AG10803 (cell line): ENCODE measurements at regions not wholly inside any gene's neighbourhood (a gene's known extent, or its start where the extent isn't known, plus 50 kb on each side); places are given as distances from the start of the nearest gene placed in this dataset.

Experiments used
- DNase-seq: peaks from one replicate; pipeline ENCODE4 v3.0.0; 2010; ENCODE audit warnings: low read depth
- H3K4me3 ChIP-seq: 2 replicates; pipeline ENCODE4 v1.5.1; 2011; ENCODE audit warnings: mild to moderate bottlenecking, low read length, control low read depth
- TF ChIP-seq, protein P1 (sequence below): conservative IDR thresholded peaks from 2 replicates; pipeline ENCODE4 v1.5.1; 2011; ENCODE audit warnings: mild to moderate bottlenecking, low read length, control low read depth, inconsistent platforms

DNA sequence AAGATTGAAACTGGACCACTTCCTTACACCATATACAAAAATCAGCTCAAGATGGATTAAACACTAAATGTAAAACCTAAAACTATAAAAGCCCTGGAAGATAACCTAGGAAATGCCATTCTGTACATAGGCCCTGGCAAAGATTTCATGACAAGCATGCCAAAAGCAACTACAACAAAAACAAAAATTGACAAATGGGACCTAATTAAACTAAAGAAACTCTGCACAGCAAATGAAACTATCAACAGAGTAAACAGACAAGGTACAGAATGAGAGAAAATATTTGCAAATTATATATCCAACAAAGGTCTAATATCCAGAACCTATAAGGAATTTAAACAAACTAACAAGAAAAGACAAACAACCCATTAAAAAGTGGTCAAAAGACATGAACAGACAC lies 173.1 kb upstream of the CCDC54 start:
- no peak for DNase-seq
- H3K4me3 ChIP-seq: no peak overlapping the region
- TF ChIP-seq, protein P1, sequence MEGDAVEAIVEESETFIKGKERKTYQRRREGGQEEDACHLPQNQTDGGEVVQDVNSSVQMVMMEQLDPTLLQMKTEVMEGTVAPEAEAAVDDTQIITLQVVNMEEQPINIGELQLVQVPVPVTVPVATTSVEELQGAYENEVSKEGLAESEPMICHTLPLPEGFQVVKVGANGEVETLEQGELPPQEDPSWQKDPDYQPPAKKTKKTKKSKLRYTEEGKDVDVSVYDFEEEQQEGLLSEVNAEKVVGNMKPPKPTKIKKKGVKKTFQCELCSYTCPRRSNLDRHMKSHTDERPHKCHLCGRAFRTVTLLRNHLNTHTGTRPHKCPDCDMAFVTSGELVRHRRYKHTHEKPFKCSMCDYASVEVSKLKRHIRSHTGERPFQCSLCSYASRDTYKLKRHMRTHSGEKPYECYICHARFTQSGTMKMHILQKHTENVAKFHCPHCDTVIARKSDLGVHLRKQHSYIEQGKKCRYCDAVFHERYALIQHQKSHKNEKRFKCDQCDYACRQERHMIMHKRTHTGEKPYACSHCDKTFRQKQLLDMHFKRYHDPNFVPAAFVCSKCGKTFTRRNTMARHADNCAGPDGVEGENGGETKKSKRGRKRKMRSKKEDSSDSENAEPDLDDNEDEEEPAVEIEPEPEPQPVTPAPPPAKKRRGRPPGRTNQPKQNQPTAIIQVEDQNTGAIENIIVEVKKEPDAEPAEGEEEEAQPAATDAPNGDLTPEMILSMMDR: no peak

DNA sequence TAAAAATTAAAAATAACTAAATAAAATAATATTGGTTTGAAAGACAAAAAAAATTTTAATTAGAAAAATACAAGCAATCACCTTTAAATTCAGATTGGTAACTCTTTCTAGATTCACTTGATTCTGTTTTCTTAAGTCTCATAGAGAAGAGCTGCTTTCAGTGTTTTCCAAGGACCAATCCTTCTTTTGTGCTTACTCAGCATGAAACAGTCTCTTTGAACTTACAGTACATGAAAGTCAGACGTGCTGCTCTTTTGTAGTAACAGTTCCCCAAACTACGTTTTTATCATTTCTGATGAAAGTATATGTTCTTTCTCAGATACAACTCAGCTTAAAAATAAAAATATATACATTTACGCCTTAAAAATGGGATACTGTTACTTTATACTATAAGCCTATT lies 171.9 kb upstream of the CCDC54 start:
- H3K4me3 ChIP-seq: no peak overlapping the region
- no peak for DNase-seq
- TF ChIP-seq, protein P1: no peak

DNA sequence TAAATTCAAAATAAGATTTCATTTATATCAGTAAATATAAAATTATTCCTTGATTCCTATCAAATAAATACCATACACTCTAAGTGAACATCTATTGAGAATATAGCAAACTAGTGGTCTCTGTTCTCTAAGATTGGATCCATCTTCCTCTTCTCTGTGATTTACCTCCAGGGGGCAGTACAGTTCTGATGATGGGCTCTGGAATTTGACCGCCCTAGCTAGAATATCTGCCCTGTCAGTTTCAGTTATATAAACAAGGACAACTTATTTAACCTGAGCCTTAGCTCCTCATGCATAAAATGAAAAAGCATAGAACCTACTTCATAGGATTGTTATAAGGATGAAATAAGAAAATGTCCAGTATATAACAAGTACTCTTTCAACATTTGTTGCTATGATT lies 171.1 kb upstream of the CCDC54 start:
- TF ChIP-seq, protein P1: peak; percentile 66
- DNase-seq: peak; percentile 33
- no peak overlapping the region for H3K4me3 ChIP-seq

DNA sequence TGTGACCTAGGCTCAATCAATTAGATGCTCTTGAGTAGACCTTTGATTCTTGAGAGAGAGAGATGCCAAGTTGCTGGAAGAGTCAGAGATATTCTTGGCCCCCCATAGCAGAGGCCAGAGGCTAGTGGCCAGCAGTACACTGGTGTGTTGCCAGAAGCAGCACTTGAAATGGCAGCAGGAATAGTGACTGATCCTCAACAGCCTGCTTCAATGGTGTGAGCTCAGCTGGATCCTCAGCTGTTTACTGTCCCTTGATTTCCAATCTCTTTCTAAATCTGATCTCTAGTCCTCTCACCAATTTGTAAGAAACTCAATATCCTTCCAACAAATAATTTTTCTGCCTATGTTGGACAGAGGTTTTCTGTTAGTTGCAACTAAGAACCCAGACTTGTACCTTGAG lies 170.3 kb upstream of the CCDC54 start:
- no peak overlapping the region for H3K4me3 ChIP-seq
- TF ChIP-seq, protein P1: no peak
- DNase-seq: no peak

DNA sequence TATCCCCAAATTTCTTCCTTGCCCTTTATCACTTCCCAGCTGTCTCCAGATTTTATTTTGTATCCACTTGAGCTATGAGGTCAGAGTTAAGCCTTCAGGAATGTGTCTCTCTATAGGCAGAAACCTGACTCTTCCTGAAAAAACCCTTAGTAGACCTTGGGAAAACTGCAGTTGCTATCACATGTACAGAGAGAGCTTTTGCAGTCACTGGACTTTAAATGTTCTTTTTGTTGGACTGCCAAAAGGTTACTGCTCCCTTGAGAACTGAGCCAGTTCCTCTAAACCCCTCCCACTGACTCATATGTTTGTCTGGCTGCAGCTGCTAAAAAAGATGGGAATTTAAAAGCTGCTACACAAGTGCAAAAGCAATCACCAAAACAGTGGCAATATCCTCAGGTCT lies 169.1 kb upstream of the CCDC54 start:
- peak; percentile 95 for DNase-seq
- TF ChIP-seq, protein P1: no peak
- 0 out of 2 replicates have a peak overlapping the region, but pooled peaks have one; percentile 7 for H3K4me3 ChIP-seq

DNA sequence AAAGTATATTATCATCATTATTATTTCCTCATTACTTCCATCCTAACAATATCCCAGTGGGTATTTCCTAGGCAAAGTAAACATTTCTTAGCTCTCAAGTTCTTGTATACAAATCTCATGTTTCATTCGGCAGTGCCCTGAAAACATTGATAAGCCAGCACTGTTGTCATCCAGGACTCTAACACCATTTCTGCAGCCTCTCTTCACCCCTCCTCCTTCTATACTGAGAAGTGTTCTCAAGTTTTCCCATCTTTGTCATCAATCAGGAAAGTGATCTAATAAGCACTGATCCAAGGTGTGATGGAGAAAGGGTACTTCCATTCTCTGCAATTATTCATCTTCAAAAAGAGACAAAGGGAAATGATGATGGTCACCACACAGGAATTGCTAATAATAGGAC lies 168.4 kb upstream of the CCDC54 start:
- DNase-seq: no peak
- TF ChIP-seq, protein P1: no peak
- H3K4me3 ChIP-seq: no peak overlapping the region

DNA sequence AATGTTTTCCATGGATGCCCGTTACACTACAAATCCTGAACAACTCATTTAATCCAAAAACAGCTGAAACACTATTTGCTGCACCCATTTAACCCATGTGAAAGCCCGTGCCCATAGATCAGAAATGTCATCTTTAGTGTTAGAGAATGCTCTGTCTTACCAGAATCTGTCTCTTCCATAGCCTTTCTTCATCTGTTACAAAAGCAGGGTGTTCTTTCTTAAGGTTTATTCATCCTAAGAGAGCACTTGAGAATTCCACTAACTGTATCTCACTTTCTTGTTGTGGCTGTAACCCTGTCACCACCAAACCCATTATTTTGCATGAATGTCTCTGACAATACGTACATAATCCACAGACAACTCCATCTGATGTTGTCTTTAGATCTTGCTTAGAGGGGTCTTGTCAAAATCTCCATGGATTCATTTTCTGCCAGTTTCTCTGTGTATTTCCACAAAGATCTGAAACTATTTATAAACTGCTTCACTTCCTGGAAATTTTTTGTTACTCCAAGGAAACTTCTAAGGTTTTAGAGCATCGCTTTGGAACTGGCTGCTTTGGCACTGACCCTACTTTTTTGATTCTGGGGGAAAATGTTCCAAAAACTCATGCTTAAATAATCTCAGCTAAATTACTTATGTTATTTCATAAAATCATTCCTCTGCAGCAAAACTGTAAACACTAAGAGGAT lies 167.8 kb upstream of the CCDC54 start:
- TF ChIP-seq, protein P1: no peak
- no peak overlapping the region for H3K4me3 ChIP-seq
- DNase-seq: no peak
